ENCODE measurements at regions not wholly inside any gene's neighbourhood (a gene's known extent, or its start where the extent isn't known, plus 50 kb on each side); places are given as distances from the start of the nearest gene placed in this dataset.
"Not testable (repeated sequence)": the region's sequence is repeated elsewhere in the genome, so short reads cannot be mapped to it uniquely, and the experiment has no call there.

DNA sequence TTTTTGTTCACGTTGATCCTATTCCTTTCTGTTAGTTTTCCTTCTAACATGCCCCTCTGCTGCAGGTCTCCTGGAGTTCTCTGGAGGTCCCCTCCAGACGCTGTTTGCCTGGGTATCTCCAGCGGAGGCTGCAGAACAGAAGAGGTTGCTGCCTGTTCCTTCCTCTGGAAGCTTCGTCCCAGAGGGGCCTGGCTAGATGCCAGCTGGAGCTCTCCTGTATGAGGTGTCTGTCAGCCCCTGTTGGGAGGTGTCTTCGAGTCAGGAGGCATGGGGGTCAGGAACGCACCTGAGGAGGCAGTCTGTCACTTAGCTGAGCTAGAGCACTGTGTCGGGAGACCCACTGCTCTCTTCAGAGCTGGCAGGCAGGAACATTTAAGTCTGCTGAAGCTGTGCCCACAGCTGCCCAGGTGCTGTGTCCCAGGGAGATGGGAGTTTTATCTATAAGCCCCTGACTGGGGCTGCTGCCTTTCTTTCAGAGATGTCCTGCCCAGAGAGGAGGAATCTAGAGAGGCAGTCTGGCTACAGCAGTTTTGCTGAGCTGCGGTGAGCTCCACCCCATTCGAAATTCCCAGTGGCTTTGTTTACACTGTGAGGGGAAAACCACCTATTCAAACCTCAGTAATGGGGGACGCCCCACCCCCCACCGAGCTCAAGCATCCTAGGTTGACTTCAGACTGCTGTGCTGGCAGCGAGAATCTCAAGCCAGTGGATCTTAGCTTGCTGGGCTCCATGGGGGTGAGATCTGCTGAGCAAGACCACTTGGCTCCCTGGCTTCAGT lies 196.2 kb downstream of the EDEM1 start:
- TF ChIP-seq, protein P1, sequence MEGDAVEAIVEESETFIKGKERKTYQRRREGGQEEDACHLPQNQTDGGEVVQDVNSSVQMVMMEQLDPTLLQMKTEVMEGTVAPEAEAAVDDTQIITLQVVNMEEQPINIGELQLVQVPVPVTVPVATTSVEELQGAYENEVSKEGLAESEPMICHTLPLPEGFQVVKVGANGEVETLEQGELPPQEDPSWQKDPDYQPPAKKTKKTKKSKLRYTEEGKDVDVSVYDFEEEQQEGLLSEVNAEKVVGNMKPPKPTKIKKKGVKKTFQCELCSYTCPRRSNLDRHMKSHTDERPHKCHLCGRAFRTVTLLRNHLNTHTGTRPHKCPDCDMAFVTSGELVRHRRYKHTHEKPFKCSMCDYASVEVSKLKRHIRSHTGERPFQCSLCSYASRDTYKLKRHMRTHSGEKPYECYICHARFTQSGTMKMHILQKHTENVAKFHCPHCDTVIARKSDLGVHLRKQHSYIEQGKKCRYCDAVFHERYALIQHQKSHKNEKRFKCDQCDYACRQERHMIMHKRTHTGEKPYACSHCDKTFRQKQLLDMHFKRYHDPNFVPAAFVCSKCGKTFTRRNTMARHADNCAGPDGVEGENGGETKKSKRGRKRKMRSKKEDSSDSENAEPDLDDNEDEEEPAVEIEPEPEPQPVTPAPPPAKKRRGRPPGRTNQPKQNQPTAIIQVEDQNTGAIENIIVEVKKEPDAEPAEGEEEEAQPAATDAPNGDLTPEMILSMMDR (IDR thresholded peaks at IDR 0.05): not testable (repeated sequence)
- not testable (repeated sequence) for TF ChIP-seq POLR2A (IDR thresholded peaks at IDR 0.05)
